GM10266 (cell line): ENCODE measurements at regions not wholly inside any gene's neighbourhood (a gene's known extent, or its start where the extent isn't known, plus 50 kb on each side); places are given as distances from the start of the nearest gene placed in this dataset.
"Not testable (repeated sequence)": the region's sequence is repeated elsewhere in the genome, so short reads cannot be mapped to it uniquely, and the experiment has no call there.

Experiments used
- DNase-seq: peaks from one replicate; pipeline ENCODE4 v3.0.0; 2012; ENCODE audit errors: extremely low spot score
- TF ChIP-seq, protein P1 (sequence below): IDR thresholded peaks from 2 replicates; pipeline ENCODE4 v1.5.1; 2012; ENCODE audit warnings: mild to moderate bottlenecking, low read depth; ENCODE audit not compliant: control insufficient read depth, insufficient read depth; ENCODE audit errors: missing control alignments

DNA sequence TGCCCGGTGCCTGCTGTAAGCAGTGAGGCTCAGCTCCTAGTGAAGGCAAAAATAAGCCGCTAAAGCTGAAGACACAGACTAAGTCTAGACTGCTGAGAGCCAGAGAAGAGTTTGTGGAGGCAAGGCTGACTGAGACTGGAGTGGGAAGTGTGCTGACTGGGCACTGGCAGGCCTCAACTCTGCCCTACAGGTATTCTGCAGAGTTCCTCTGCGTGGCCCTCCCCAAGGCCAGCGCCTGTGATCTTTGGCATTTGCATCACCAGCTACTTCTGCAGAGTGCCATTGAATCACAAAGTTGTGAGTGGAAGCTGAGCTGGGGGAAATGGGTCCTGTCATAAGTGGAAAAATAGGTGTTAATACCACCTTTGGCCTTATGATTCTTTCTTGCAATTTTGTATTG is 905.7 kb downstream of the PLA2G4A start:
- TF ChIP-seq, protein P1, sequence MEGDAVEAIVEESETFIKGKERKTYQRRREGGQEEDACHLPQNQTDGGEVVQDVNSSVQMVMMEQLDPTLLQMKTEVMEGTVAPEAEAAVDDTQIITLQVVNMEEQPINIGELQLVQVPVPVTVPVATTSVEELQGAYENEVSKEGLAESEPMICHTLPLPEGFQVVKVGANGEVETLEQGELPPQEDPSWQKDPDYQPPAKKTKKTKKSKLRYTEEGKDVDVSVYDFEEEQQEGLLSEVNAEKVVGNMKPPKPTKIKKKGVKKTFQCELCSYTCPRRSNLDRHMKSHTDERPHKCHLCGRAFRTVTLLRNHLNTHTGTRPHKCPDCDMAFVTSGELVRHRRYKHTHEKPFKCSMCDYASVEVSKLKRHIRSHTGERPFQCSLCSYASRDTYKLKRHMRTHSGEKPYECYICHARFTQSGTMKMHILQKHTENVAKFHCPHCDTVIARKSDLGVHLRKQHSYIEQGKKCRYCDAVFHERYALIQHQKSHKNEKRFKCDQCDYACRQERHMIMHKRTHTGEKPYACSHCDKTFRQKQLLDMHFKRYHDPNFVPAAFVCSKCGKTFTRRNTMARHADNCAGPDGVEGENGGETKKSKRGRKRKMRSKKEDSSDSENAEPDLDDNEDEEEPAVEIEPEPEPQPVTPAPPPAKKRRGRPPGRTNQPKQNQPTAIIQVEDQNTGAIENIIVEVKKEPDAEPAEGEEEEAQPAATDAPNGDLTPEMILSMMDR, result no peak
- DNase-seq, result no peak

DNA sequence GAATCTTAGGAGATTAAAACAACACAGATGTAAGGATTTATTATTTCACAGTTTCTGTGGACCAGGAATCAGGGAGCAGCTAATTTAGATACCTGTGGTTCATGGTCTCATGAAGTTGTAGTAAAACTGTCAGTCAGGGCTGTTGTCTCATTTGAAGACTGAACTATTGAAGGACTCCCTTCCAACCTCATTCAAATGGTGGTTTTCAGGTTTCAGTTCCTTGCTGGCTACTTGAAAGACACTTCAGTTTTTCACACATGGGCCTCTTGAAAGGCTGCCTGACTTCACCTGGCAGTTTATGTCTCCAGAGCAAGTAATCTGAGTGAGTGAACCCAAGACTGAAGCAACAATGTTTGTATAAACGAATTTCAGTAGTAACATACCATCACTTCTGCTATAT is 915.9 kb downstream of the PLA2G4A start:
- TF ChIP-seq, protein P1, result no peak
- peak; percentile 12 for DNase-seq

DNA sequence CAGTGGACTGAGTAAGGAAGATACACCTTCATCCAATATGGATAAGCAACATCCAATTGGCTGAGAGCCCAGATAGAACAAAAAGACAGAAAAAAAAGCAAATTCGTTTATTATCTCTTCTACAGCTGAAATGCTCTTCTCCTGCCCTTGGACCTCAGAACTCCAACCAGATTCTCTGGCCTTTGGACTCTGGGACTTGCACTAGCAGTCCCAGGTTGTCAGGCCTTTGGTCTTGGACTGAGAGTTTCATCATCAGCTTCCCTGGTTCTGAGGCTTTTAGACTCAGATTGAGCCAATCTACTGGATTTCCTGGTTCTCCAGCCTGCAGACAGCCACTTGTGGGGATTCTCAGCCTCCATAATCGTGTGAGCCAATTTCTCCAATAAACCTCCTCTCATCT is 926.8 kb downstream of the PLA2G4A start:
- TF ChIP-seq, protein P1, result no peak
- DNase-seq, result no peak

DNA sequence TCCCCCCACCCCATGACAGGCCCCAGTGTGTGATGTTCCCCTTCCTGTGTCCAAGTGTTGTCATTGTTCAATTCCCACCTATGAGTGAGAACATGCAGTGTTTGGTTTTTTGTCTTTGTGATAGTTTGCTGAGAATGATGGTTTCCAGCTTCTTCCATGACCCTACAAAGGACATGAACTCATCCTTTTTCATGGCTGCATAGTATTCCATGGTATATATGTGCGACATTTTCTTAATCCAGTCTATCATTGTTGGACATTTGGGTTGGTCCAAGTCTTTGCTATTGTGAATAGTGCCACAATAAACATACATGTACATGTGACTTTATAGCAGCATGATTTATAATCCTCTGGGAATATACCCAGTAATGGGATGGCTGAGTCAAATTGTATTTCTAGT is 927.9 kb downstream of the PLA2G4A start:
- not testable (repeated sequence) for DNase-seq

DNA sequence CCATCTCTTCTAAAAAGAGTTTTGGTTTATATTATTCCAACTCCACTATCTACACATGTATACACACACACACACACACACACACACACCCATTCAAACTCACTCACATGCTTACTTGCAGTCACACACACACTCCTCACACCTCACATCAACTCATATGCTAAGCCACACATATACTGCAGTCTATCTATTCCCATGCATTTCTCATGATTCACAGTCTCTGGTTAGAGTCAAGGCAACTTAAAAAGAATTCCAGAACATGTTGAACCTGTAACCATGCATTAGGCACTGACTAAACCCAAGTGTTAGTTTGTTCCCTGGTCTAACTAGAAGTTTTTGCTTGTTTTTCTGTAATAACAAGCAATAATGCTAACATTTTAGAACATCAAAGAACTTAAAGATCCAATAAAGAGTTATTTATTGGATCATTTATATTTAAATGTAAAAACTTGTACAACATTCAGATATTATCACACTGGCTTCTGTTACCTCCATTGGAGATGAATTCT is 931.1 kb downstream of the PLA2G4A start:
- no peak for DNase-seq
- TF ChIP-seq, protein P1, result no peak

DNA sequence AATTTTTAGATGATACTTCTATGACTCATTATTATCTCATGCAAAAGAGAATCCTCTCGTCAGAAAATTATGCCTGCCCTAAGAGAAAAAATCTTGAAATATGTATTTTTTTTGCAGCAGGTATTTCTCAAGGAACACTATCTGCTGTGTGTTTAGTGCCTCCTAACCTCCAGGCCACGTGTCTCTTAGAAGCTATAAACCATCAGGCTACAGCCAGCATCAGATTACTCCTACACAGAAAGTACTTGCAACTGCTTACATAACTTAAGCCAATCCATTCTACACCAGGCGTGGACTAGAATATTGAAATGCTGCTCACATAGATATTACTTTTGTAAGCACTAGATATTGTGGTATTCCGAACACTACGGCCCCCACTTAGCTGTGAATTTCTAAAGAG is 933.4 kb downstream of the PLA2G4A start:
- no peak for DNase-seq

DNA sequence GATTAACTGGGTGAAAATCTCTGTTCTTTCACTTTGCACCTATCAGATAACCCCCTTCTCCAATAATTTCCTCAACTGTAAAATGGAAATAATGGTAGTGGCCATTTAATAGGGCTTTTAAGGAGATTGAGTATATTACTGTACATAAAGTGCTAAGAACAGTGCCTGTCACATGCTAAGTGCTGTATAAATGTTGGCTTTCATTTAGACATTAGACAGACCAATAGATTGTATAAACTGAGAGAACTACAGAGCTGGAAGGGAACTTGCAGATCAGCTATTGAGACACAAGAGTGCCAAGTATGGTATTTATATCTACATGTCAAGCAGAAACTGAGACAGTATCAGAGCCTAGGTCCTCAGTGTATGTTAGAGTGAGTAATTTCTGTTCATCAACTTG is 934.7 kb downstream of the PLA2G4A start:
- TF ChIP-seq, protein P1, result no peak
- DNase-seq, result no peak

More for the DNA sequence above, 933.4 kb downstream of the PLA2G4A start:
- TF ChIP-seq, protein P1, result no peak

DNA sequence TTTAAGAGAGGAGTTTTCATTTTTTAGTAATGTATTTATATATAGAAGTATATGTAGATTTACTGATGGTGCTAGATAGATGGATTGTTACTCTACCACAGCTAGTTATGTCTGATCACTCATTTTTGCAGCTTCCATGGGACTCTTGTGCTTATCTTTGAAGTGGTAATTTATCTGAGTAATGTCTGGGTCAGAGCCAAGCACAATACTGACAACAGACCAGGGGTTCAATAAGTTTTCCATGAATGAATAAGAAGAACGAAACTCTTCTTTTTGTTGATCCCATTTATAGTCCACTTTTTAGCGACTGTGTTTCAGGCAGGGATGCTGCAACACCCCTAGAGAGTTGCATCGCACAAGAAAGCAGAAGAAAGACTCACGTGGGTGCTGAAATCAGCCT is 935.2 kb downstream of the PLA2G4A start:
- no peak for DNase-seq
- TF ChIP-seq, protein P1, result no peak
